OCI-LY7 (cell line): ENCODE measurements at regions not wholly inside any gene's neighbourhood (a gene's known extent, or its start where the extent isn't known, plus 50 kb on each side); places are given as distances from the start of the nearest gene placed in this dataset.

Source experiments
- BruUV-seq: library from RNA; stranded (reverse); fragments of 400-500 nt; replicated peaks from 2 replicates; lab custom pipeline; 2021; lab: Mats Ljungman, UMichigan
- CTCF ChIA-PET: fragments of 300-600 bp; sonication (Branson Sonifier 250); formaldehyde crosslinking; loops from one replicate; lab custom pipeline; 2022; ENCODE audit warnings: antibody characterized with exemption; ENCODE audit not compliant: unreplicated experiment; lab: Charles Lee
- POLR2A ChIA-PET: fragments of 300-600 bp; sonication (Branson Sonifier 250); formaldehyde crosslinking; loops from one replicate; lab custom pipeline; 2022; ENCODE audit warnings: antibody characterized with exemption; lab: Charles Lee
- DNase-seq: peaks from one replicate; pipeline ENCODE4 v3.0.0-alpha.2; 2015; ENCODE audit warnings: low spot score
- H2AFZ ChIP-seq: fragments of 200-600 bp; sonication (generic), shearing (Covaris generic); 2 replicates; pipeline ENCODE4 v1.6.1; 2014; ENCODE audit warnings: mild to moderate bottlenecking, antibody characterized with exemption, low read length, moderate library complexity
- H3K27ac ChIP-seq: fragments of 200-600 bp; sonication (generic); 2 replicates; pipeline ENCODE4 v1.5.1; 2014; ENCODE audit warnings: mixed run types, low read depth, mild to moderate bottlenecking, moderate library complexity, low read length, inconsistent platforms; ENCODE audit not compliant: poor library complexity, severe bottlenecking
- H3K36me3 ChIP-seq: fragments of 200-600 bp; sonication (generic); 2 replicates; pipeline ENCODE4 v1.6.1; 2014; ENCODE audit warnings: mild to moderate bottlenecking, antibody characterized with exemption, low read length, moderate library complexity, mixed read lengths; ENCODE audit not compliant: insufficient read depth
- H3K4me1 ChIP-seq: fragments of 200-600 bp; sonication (generic); 2 replicates; pipeline ENCODE4 v1.5.1; 2014; ENCODE audit warnings: mild to moderate bottlenecking, low read length; ENCODE audit not compliant: insufficient read depth, poor library complexity, severe bottlenecking
- H3K4me2 ChIP-seq: fragments of 200-600 bp; sonication (generic); 2 replicates; pipeline ENCODE4 v1.6.1; 2014; ENCODE audit warnings: mild to moderate bottlenecking, low read length
- H3K4me3 ChIP-seq: fragments of 200-600 bp; sonication (generic); 2 replicates; pipeline ENCODE4 v1.5.1; 2014; ENCODE audit warnings: mild to moderate bottlenecking, low read depth, low read length; ENCODE audit not compliant: poor library complexity, severe bottlenecking
- H3K79me2 ChIP-seq: fragments of 200-600 bp; sonication (generic); 2 replicates; pipeline ENCODE4 v1.6.1; 2016; ENCODE audit warnings: low read depth, mild to moderate bottlenecking, low read length, moderate library complexity, mixed read lengths; ENCODE audit not compliant: insufficient read depth
- H3K9me2 ChIP-seq: fragments of 200-600 bp; sonication (generic); 2 replicates; pipeline ENCODE4 v1.6.1; 2016; ENCODE audit warnings: mild to moderate bottlenecking, low read length, mixed read lengths; ENCODE audit not compliant: insufficient read depth
- H3K9me3 ChIP-seq: fragments of 200-600 bp; sonication (generic); 2 replicates; pipeline ENCODE4 v1.6.1; 2014; ENCODE audit warnings: mild to moderate bottlenecking, mixed run types, low read length, mixed read lengths
- H4K20me1 ChIP-seq: fragments of 200-600 bp; sonication (generic); 2 replicates; pipeline ENCODE4 v1.6.1; 2014; ENCODE audit warnings: mild to moderate bottlenecking, antibody characterized with exemption, low read length, moderate library complexity, mixed read lengths; ENCODE audit not compliant: insufficient read depth
- CTCF ChIP-seq: fragments of 200-600 bp; sonication (generic); conservative IDR thresholded peaks from 2 replicates; pipeline ENCODE4 v1.5.1; 2014; ENCODE audit warnings: mild to moderate bottlenecking, antibody characterized with exemption, low read length, moderate library complexity, mixed read lengths
- EZH2phosphoT487 ChIP-seq: fragments of 200-600 bp; sonication (generic); IDR thresholded peaks from 2 replicates; pipeline ENCODE4 v1.6.1; 2018; ENCODE audit warnings: low read depth, borderline replicate concordance, mild to moderate bottlenecking, mixed run types, antibody characterized with exemption, low read length, moderate library complexity, mixed read lengths
- intact Hi-C: fragments of 100-400 bp; cut with micrococcal nuclease; formaldehyde crosslinking; loops from one replicate; pipeline ENCODE4 v1.10.0; 2022; ENCODE audit not compliant: unreplicated experiment

GRCh38 chr3:64909011-64909410 is 221.2 kb upstream of the ADAMTS9 start:
- BruUV-seq: no TSS peak
- Histone ChIP-seq H2AFZ (no peak overlapping the region), H3K4me1 (no peaks in the 10 kb centered on the region), H3K4me3 (no peak overlapping the region), H3K79me2 (no peaks in the 10 kb centered on the region), H3K9me3 (no peaks in the 10 kb centered on the region), H3K27ac (no peak overlapping the region), H3K36me3 (no peaks in the 10 kb centered on the region), H3K9me2 (no peaks in the 10 kb centered on the region), H4K20me1 (no peaks in the 10 kb centered on the region), H3K4me2 (no peak overlapping the region)
- TF ChIP-seq EZH2phosphoT487 (no peak), CTCF (no peak)
- intact Hi-C loops: no loop called here
- ChIA-PET CTCF (no interaction called here), POLR2A (no interaction called here)
- DNase-seq: no peak

DNA sequence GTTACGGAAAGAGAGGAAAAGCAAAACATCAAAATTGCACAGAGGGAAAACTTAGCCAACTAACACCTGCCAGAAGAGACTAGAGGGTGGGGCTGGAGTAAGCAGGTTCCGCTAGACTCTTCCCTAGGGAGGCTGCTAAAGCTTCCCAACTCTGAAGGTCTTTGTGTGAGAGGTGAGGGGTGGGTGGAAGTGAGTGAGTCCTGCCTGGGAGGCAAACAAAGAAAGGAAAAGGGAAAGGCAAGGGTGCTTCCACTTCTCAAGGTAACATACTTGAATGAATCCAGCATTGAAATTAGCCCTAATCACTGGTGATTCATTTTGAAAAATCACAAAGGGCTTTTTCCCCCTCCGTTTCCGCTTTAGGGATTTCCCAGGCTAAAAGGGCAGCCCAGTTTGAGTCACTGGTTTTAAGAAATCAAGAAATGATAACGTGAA is 220.5 kb upstream of the ADAMTS9 start:
- H4K20me1 ChIP-seq: no peaks in the 10 kb centered on the region
- DNase-seq: no peak
- no peaks in the 10 kb centered on the region for H3K9me2 ChIP-seq
- intact Hi-C loops: no loop called here
- POLR2A ChIA-PET: no interaction called here
- H3K27ac ChIP-seq: no peak overlapping the region
- H3K4me1 ChIP-seq: no peaks in the 10 kb centered on the region
- H3K9me3 ChIP-seq: no peaks in the 10 kb centered on the region
- H3K36me3 ChIP-seq: no peaks in the 10 kb centered on the region
- no peak overlapping the region for H3K4me2 ChIP-seq
- H3K79me2 ChIP-seq: no peaks in the 10 kb centered on the region
- no peak overlapping the region for H3K4me3 ChIP-seq
- BruUV-seq: no TSS peak
- no peak overlapping the region for H2AFZ ChIP-seq
- TF ChIP-seq CTCF (no peak), EZH2phosphoT487 (no peak)
- CTCF ChIA-PET: no interaction called here

DNA sequence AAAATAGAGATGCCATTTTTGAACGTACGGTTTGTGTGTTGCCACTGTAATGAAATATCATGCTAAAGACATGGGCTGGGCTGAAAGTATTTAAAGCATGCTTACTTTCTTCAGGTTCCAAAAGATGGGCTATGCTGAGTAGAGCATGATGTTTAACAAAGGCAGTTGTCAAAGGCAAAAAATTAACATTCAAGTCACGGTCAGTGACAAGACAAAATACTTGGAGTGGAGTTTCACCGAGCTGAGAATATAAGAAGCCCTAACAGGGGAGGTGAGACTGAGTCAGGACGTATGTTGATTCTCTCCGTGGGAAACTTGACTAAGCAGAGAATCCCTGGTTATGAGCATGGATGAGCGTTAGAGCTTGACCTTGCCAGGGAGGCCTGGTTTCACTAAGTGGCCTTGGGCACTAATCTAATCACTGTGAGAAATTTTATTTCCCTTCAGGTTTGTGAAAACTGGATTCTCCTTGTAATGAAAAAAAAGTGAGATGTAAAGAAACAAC is 218.2 kb upstream of the ADAMTS9 start:
- DNase-seq: no peak
- TF ChIP-seq CTCF (no peak), EZH2phosphoT487 (no peak)
- intact Hi-C loops: no loop called here
- no peak overlapping the region for H3K4me2 ChIP-seq
- H3K4me1 ChIP-seq: no peaks in the 10 kb centered on the region
- POLR2A ChIA-PET: no interaction called here
- H3K36me3 ChIP-seq: no peaks in the 10 kb centered on the region
- no peaks in the 10 kb centered on the region for H3K79me2 ChIP-seq
- H3K9me2 ChIP-seq: no peaks in the 10 kb centered on the region
- CTCF ChIA-PET: no interaction called here
- H2AFZ ChIP-seq: no peak overlapping the region
- BruUV-seq: no TSS peak
- H3K27ac ChIP-seq: no peak overlapping the region
- no peak overlapping the region for H3K4me3 ChIP-seq
- no peaks in the 10 kb centered on the region for H3K9me3 ChIP-seq
- H4K20me1 ChIP-seq: no peaks in the 10 kb centered on the region
